Neural progenitor cell (in vitro differentiated cells): ENCODE measurements at regions not wholly inside any gene's neighbourhood (a gene's known extent, or its start where the extent isn't known, plus 50 kb on each side); places are given as distances from the start of the nearest gene placed in this dataset.

Experiments used
- EZH2 ChIP-seq: fragments of 200-600 bp; sonication (generic); IDR thresholded peaks from 2 replicates; pipeline ENCODE4 v1.6.1; 2017; ENCODE audit warnings: antibody characterized with exemption, mild to moderate bottlenecking, moderate library complexity
- TF ChIP-seq, protein P1 (sequence below): fragments of 200-600 bp; sonication (generic); IDR thresholded peaks from 2 replicates; pipeline ENCODE4 v1.5.1; 2017; ENCODE audit warnings: antibody characterized with exemption, mild to moderate bottlenecking

DNA sequence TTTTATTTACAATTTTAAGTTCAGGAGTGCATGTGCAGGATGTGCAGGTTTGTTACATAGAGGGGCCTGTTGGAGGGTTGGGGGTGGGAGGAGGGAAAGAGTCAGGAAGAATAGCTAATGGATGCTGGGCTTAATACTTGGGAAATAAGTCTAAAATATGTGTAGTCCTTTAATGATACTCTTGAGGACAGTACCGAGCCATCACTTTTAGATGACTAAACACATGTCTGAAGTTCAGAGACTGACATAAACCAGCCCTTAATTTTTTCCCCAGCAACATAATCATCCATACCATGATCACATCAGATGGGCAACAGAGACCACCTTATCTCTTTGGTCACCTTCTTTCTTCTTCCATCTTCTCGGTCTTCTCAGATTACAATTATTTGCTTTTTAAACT, 189.1 kb upstream of the COL3A1 start:
- TF ChIP-seq, protein P1, sequence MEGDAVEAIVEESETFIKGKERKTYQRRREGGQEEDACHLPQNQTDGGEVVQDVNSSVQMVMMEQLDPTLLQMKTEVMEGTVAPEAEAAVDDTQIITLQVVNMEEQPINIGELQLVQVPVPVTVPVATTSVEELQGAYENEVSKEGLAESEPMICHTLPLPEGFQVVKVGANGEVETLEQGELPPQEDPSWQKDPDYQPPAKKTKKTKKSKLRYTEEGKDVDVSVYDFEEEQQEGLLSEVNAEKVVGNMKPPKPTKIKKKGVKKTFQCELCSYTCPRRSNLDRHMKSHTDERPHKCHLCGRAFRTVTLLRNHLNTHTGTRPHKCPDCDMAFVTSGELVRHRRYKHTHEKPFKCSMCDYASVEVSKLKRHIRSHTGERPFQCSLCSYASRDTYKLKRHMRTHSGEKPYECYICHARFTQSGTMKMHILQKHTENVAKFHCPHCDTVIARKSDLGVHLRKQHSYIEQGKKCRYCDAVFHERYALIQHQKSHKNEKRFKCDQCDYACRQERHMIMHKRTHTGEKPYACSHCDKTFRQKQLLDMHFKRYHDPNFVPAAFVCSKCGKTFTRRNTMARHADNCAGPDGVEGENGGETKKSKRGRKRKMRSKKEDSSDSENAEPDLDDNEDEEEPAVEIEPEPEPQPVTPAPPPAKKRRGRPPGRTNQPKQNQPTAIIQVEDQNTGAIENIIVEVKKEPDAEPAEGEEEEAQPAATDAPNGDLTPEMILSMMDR: no peak
- TF ChIP-seq EZH2: no peak
